ENCODE measurements at regions not wholly inside any gene's neighbourhood (a gene's known extent, or its start where the extent isn't known, plus 50 kb on each side); places are given as distances from the start of the nearest gene placed in this dataset.

GRCh38 chrX:49753691-49754090, 57.9 kb upstream of the PAGE1 start:
- H3K36me3 ChIP-seq (ENCODE audit: control insufficient read depth in 2 of 2, extremely low read depth in 1 of 2, insufficient read depth in 2 of 2, low read length in 2 of 2): no peaks in the 10 kb centered on the region
- TF ChIP-seq CTCF (optimal IDR thresholded peaks at IDR 0.05 in 1 of 3, IDR thresholded peaks at IDR 0.05 in 1 of 3, conservative IDR thresholded peaks at IDR 0.05 in 1 of 3; ENCODE audit: extremely low read depth in 1 of 3, insufficient read depth in 2 of 3, low read length in 3 of 3) (no peak), EZH2 (IDR thresholded peaks at IDR 0.05; ENCODE audit: low read length) (no peak)
- H3K9ac ChIP-seq (ENCODE audit: control insufficient read depth, extremely low read depth, insufficient read depth, low read length): no peak overlapping the region
- FAIRE-seq (no peak), DNase-seq (ENCODE audit: low read depth, low spot score) (no peak)
- H3K4me2 ChIP-seq (ENCODE audit: control insufficient read depth, extremely low read depth, insufficient read depth, low read depth, low read length): no peak overlapping the region
- H3K79me2 ChIP-seq (ENCODE audit: control insufficient read depth, insufficient read depth, low read length): no peaks in the 10 kb centered on the region
- no peaks in the 10 kb centered on the region for H4K20me1 ChIP-seq (ENCODE audit: control insufficient read depth, extremely low read depth, insufficient read depth, low read length)
- no peaks in the 10 kb centered on the region for H3K9me3 ChIP-seq (ENCODE audit: control insufficient read depth, low read depth, low read length)
- H3K9me1 ChIP-seq (ENCODE audit: control insufficient read depth, extremely low read depth, insufficient read depth, low read length): no peaks in the 10 kb centered on the region
- H3K4me3 ChIP-seq (ENCODE audit: control insufficient read depth in 2 of 3, extremely low read depth in 1 of 3, insufficient read depth in 2 of 3, low read depth in 1 of 3, low read length in 3 of 3): no peak overlapping the region
- no peaks in the 10 kb centered on the region for H3K27me3 ChIP-seq (ENCODE audit: control insufficient read depth, extremely low read depth, insufficient read depth, low read length)
- no peak overlapping the region for H2AFZ ChIP-seq (ENCODE audit: control insufficient read depth, low read length)
- no peak overlapping the region for H3K27ac ChIP-seq (ENCODE audit: control insufficient read depth, insufficient read depth, low read length)
- no peaks in the 10 kb centered on the region for H3K4me1 ChIP-seq (ENCODE audit: control insufficient read depth, extremely low read depth, insufficient read depth, low read length)
- dilution Hi-C loops (cut with MboI; ENCODE audit: extremely low pct_ligation_motif_present, low sequenced_read_pairs): no loop called here

GRCh38 chrX:49748211-49748956, 52.6 kb upstream of the PAGE1 start:
- Histone ChIP-seq H3K4me3 (ENCODE audit: control insufficient read depth in 2 of 3, extremely low read depth in 1 of 3, insufficient read depth in 2 of 3, low read depth in 1 of 3, low read length in 3 of 3) (no peak overlapping the region), H3K79me2 (ENCODE audit: control insufficient read depth, insufficient read depth, low read length) (no peaks in the 10 kb centered on the region), H3K36me3 (ENCODE audit: control insufficient read depth in 2 of 2, extremely low read depth in 1 of 2, insufficient read depth in 2 of 2, low read length in 2 of 2) (no peaks in the 10 kb centered on the region), H3K9me1 (ENCODE audit: control insufficient read depth, extremely low read depth, insufficient read depth, low read length) (no peaks in the 10 kb centered on the region), H3K4me2 (ENCODE audit: control insufficient read depth, extremely low read depth, insufficient read depth, low read depth, low read length) (no peak overlapping the region), H3K27ac (ENCODE audit: control insufficient read depth, insufficient read depth, low read length) (no peak overlapping the region), H2AFZ (ENCODE audit: control insufficient read depth, low read length) (no peak overlapping the region), H3K4me1 (ENCODE audit: control insufficient read depth, extremely low read depth, insufficient read depth, low read length) (no peaks in the 10 kb centered on the region), H4K20me1 (ENCODE audit: control insufficient read depth, extremely low read depth, insufficient read depth, low read length) (no peaks in the 10 kb centered on the region), H3K9me3 (ENCODE audit: control insufficient read depth, low read depth, low read length) (no peaks in the 10 kb centered on the region), H3K9ac (ENCODE audit: control insufficient read depth, extremely low read depth, insufficient read depth, low read length) (no peak overlapping the region), H3K27me3 (ENCODE audit: control insufficient read depth, extremely low read depth, insufficient read depth, low read length) (no peaks in the 10 kb centered on the region)
- TF ChIP-seq EZH2 (IDR thresholded peaks at IDR 0.05; ENCODE audit: low read length): no peak
- no peak for TF ChIP-seq CTCF (optimal IDR thresholded peaks at IDR 0.05 in 1 of 3, IDR thresholded peaks at IDR 0.05 in 1 of 3, conservative IDR thresholded peaks at IDR 0.05 in 1 of 3; ENCODE audit: extremely low read depth in 1 of 3, insufficient read depth in 2 of 3, low read length in 3 of 3)
- FAIRE-seq: no peak
- dilution Hi-C loops (cut with MboI; ENCODE audit: extremely low pct_ligation_motif_present, low sequenced_read_pairs): no loop called here
- DNase-seq (ENCODE audit: low read depth, low spot score): no peak

All from keratinocyte (primary cell).